ENCODE measurements at regions not wholly inside any gene's neighbourhood (a gene's known extent, or its start where the extent isn't known, plus 50 kb on each side); places are given as distances from the start of the nearest gene placed in this dataset.

GRCh38 chr1:22386774-22387173, 64.9 kb upstream of the ZBTB40 start:
- Histone ChIP-seq H3K4me2 (ENCODE audit: low read depth, low read length) (no peak overlapping the region), H3K4me3 (ENCODE audit: low read length) (no peak overlapping the region), H2AFZ (ENCODE audit: low read length) (no peak overlapping the region), H3K27me3 (replicated peaks; ENCODE audit: insufficient read depth, low read length) (peaks cover 94% of the 10 kb centered on the region), H3F3A (ENCODE audit: insufficient read depth, low read length) (no peaks in the 10 kb centered on the region), H3K9ac (ENCODE audit: low read length) (no peak overlapping the region), H3K4me1 (ENCODE audit: low read length) (no peaks in the 10 kb centered on the region), H3K36me3 (replicated peaks; ENCODE audit: insufficient read depth, low read length) (no peaks in the 10 kb centered on the region), H3K9me3 (replicated peaks; ENCODE audit: insufficient read depth, low read length) (no peaks in the 10 kb centered on the region), H3K9me2 (replicated peaks; ENCODE audit: insufficient read depth, low read length) (no peaks in the 10 kb centered on the region), H4K20me1 (ENCODE audit: insufficient read depth, low read length) (no peaks in the 10 kb centered on the region), H3K27ac (ENCODE audit: low read length) (no peak overlapping the region), H3K79me2 (ENCODE audit: low read length) (no peaks in the 10 kb centered on the region)
- TF ChIP-seq EZH2phosphoT487 (IDR thresholded peaks at IDR 0.05; ENCODE audit: low read length) (no peak), EZH2 (optimal IDR thresholded peaks at IDR 0.05; ENCODE audit: low read depth, low read length) (no peak)
- DNase-seq: no peak

- H3K36me3 ChIP-seq (replicated peaks; ENCODE audit: insufficient read depth, low read length): no peaks in the 10 kb centered on the region
- H2AFZ ChIP-seq (ENCODE audit: low read length): no peak overlapping the region
- no peaks in the 10 kb centered on the region for H4K20me1 ChIP-seq (ENCODE audit: insufficient read depth, low read length)
- TF ChIP-seq CTCF (IDR thresholded peaks at IDR 0.05; ENCODE audit: low read length): no peak
- no peak for TF ChIP-seq EZH2phosphoT487 (IDR thresholded peaks at IDR 0.05; ENCODE audit: low read length)
- TF ChIP-seq EZH2 (optimal IDR thresholded peaks at IDR 0.05; ENCODE audit: low read depth, low read length): no peak
- no peak overlapping the region for H3K4me2 ChIP-seq (ENCODE audit: low read depth, low read length)
- no peaks in the 10 kb centered on the region for H3K9me2 ChIP-seq (replicated peaks; ENCODE audit: insufficient read depth, low read length)
- H3K27ac ChIP-seq (ENCODE audit: low read length): no peak overlapping the region
- no peaks in the 10 kb centered on the region for H3K9me3 ChIP-seq (replicated peaks; ENCODE audit: insufficient read depth, low read length)
- H3K27me3 ChIP-seq (replicated peaks; ENCODE audit: insufficient read depth, low read length): peaks cover 94% of the 10 kb centered on the region
- H3K4me3 ChIP-seq (ENCODE audit: low read length): no peak overlapping the region
- H3F3A ChIP-seq (ENCODE audit: insufficient read depth, low read length): no peaks in the 10 kb centered on the region
- no peaks in the 10 kb centered on the region for H3K4me1 ChIP-seq (ENCODE audit: low read length)
- DNase-seq: no peak
- H3K9ac ChIP-seq (ENCODE audit: low read length): no peak overlapping the region
- H3K79me2 ChIP-seq (ENCODE audit: low read length): no peaks in the 10 kb centered on the region
Observed at GRCh38 chr1:22387919-22388580, 63.6 kb upstream of the ZBTB40 start.

- DNase-seq: no peak
- no peaks in the 10 kb centered on the region for H4K20me1 ChIP-seq (ENCODE audit: insufficient read depth, low read length)
- H2AFZ ChIP-seq (ENCODE audit: low read length): no peak overlapping the region
- H3K79me2 ChIP-seq (ENCODE audit: low read length): no peaks in the 10 kb centered on the region
- no peak for TF ChIP-seq EZH2phosphoT487 (IDR thresholded peaks at IDR 0.05; ENCODE audit: low read length)
- TF ChIP-seq CTCF (IDR thresholded peaks at IDR 0.05; ENCODE audit: low read length): no peak
- no peak for TF ChIP-seq EZH2 (optimal IDR thresholded peaks at IDR 0.05; ENCODE audit: low read depth, low read length)
- no peaks in the 10 kb centered on the region for H3K36me3 ChIP-seq (replicated peaks; ENCODE audit: insufficient read depth, low read length)
- no peak overlapping the region for H3K9ac ChIP-seq (ENCODE audit: low read length)
- no peak overlapping the region for H3K4me2 ChIP-seq (ENCODE audit: low read depth, low read length)
- no peak overlapping the region for H3K27ac ChIP-seq (ENCODE audit: low read length)
- H3K9me2 ChIP-seq (replicated peaks; ENCODE audit: insufficient read depth, low read length): no peaks in the 10 kb centered on the region
- H3F3A ChIP-seq (ENCODE audit: insufficient read depth, low read length): no peaks in the 10 kb centered on the region
- no peaks in the 10 kb centered on the region for H3K4me1 ChIP-seq (ENCODE audit: low read length)
- peaks cover 94% of the 10 kb centered on the region for H3K27me3 ChIP-seq (replicated peaks; ENCODE audit: insufficient read depth, low read length)
- no peaks in the 10 kb centered on the region for H3K9me3 ChIP-seq (replicated peaks; ENCODE audit: insufficient read depth, low read length)
- H3K4me3 ChIP-seq (ENCODE audit: low read length): no peak overlapping the region
Observed at GRCh38 chr1:22388671-22389450, 62.8 kb upstream of the ZBTB40 start.

- Histone ChIP-seq H4K20me1 (ENCODE audit: insufficient read depth, low read length) (no peaks in the 10 kb centered on the region), H3K4me1 (ENCODE audit: low read length) (no peaks in the 10 kb centered on the region), H3K27me3 (replicated peaks; ENCODE audit: insufficient read depth, low read length) (peaks cover 92% of the 10 kb centered on the region), H2AFZ (ENCODE audit: low read length) (no peak overlapping the region), H3K4me2 (ENCODE audit: low read depth, low read length) (no peak overlapping the region), H3K36me3 (replicated peaks; ENCODE audit: insufficient read depth, low read length) (no peaks in the 10 kb centered on the region), H3K9me3 (replicated peaks; ENCODE audit: insufficient read depth, low read length) (no peaks in the 10 kb centered on the region), H3K9ac (ENCODE audit: low read length) (no peak overlapping the region), H3K79me2 (ENCODE audit: low read length) (no peaks in the 10 kb centered on the region), H3F3A (ENCODE audit: insufficient read depth, low read length) (no peaks in the 10 kb centered on the region), H3K4me3 (ENCODE audit: low read length) (no peak overlapping the region), H3K27ac (ENCODE audit: low read length) (no peak overlapping the region), H3K9me2 (replicated peaks; ENCODE audit: insufficient read depth, low read length) (no peaks in the 10 kb centered on the region)
- TF ChIP-seq EZH2 (optimal IDR thresholded peaks at IDR 0.05; ENCODE audit: low read depth, low read length): no peak
- no peak for TF ChIP-seq CTCF (IDR thresholded peaks at IDR 0.05; ENCODE audit: low read length)
- no peak for TF ChIP-seq EZH2phosphoT487 (IDR thresholded peaks at IDR 0.05; ENCODE audit: low read length)
- DNase-seq: no peak
Observed at GRCh38 chr1:22393587-22393986, 58.1 kb upstream of the ZBTB40 start.

All from MM.1S (cell line).